NCI-H2029 (cell line): ENCODE measurements at regions not wholly inside any gene's neighbourhood (a gene's known extent, or its start where the extent isn't known, plus 50 kb on each side); places are given as distances from the start of the nearest gene placed in this dataset.
"Not testable (repeated sequence)": the region's sequence is repeated elsewhere in the genome, so short reads cannot be mapped to it uniquely, and the experiment has no call there.

Experiments used
- DNase-seq: peaks from one replicate; lab custom pipeline; 2025; lab: John Stamatoyannopoulos, UW

GRCh38 chr2:55771612-55772011 is 78.0 kb upstream of the PNPT1 start:
- DNase-seq = peak; percentile 5

GRCh38 chr2:55768991-55769390 is 75.3 kb upstream of the PNPT1 start:
- DNase-seq = no peak

GRCh38 chr2:55766947-55767346 is 73.3 kb upstream of the PNPT1 start:
- DNase-seq = no peak

- not testable (repeated sequence) for DNase-seq
These were observed 72.1 kb upstream of the PNPT1 start for GRCh38 chr2:55765708-55766107.

GRCh38 chr2:55763721-55764120 is 70.1 kb upstream of the PNPT1 start:
- DNase-seq = no peak

GRCh38 chr2:55761526-55761925 is 67.9 kb upstream of the PNPT1 start:
- DNase-seq = no peak

GRCh38 chr2:55761024-55761423 is 67.4 kb upstream of the PNPT1 start:
- DNase-seq = no peak

GRCh38 chr2:55760125-55760524 is 66.5 kb upstream of the PNPT1 start:
- no peak for DNase-seq

GRCh38 chr2:55759271-55759921 is 65.8 kb upstream of the PNPT1 start:
- no peak for DNase-seq

GRCh38 chr2:55751966-55752365 is 58.3 kb upstream of the PNPT1 start:
- no peak for DNase-seq

- DNase-seq = no peak
These were observed 49.9 kb upstream of the PNPT1 start for GRCh38 chr2:55743583-55743982.
